Naive thymus-derived CD4-positive, alpha-beta T cell (primary cell): ENCODE measurements at regions not wholly inside any gene's neighbourhood (a gene's known extent, or its start where the extent isn't known, plus 50 kb on each side); places are given as distances from the start of the nearest gene placed in this dataset.

Experiments used
- ATAC-seq: fragments of 150-1000 bp; cut with Tn5 transposase; 2 replicates; pipeline ENCODE4 v1.10.0; 2021; ENCODE audit warnings: mild to moderate bottlenecking, moderate library complexity
- CTCF ChIA-PET: fragments of 350-600 bp; sonication (Branson Sonifier 250); formaldehyde crosslinking; loops from one replicate; lab custom pipeline; 2021; ENCODE audit warnings: antibody characterized with exemption; lab: Charles Lee
- POLR2A ChIA-PET: fragments of 350-600 bp; sonication (Branson Sonifier 250); formaldehyde crosslinking; loops from one replicate; lab custom pipeline; 2021; ENCODE audit warnings: antibody characterized with exemption, inconsistent platforms; lab: Charles Lee
- DNase-seq, 9 donors: peaks; one replicate each; pipeline versions ENCODE4 v3.0.0 to v3.0.0-alpha.2; 2020 to 2022; ENCODE audit warnings: mixed read lengths in 1 of 9
- H3K27ac ChIP-seq: one replicate; pipeline ENCODE4 v1.7.0; 2013; ENCODE audit warnings: mild to moderate bottlenecking, low read depth, low read length, moderate library complexity
- H3K27me3 ChIP-seq, 2 donors: one replicate each; pipeline ENCODE4 v1.7.0; 2013; ENCODE audit warnings: low read length in 2 of 2, mild to moderate bottlenecking in 2 of 2, moderate library complexity in 2 of 2; ENCODE audit not compliant: control insufficient read depth in 2 of 2, insufficient read depth in 2 of 2
- H3K36me3 ChIP-seq, 3 experiments: 1 replicate in 2 of 3; 2 replicates in 1 of 3; pipeline ENCODE4 v1.7.0; 2013; ENCODE audit warnings: low read length in 3 of 3, mild to moderate bottlenecking in 3 of 3, moderate library complexity in 1 of 3; ENCODE audit not compliant: insufficient read depth in 3 of 3, control insufficient read depth in 2 of 3
- H3K4me1 ChIP-seq, 2 donors: one replicate each; pipeline ENCODE4 v1.7.0; 2013; ENCODE audit warnings: low read length in 2 of 2, mild to moderate bottlenecking in 2 of 2, moderate library complexity in 1 of 2; ENCODE audit not compliant: control insufficient read depth in 2 of 2, insufficient read depth in 2 of 2
- H3K4me3 ChIP-seq: 2 replicates; pipeline ENCODE4 v1.7.0; 2013; ENCODE audit warnings: mild to moderate bottlenecking, low read length
- H3K9me3 ChIP-seq, 3 experiments: 1 replicate in 2 of 3; 2 replicates in 1 of 3; pipeline ENCODE4 v1.7.0; 2013; ENCODE audit warnings: low read length in 3 of 3; ENCODE audit not compliant: control insufficient read depth in 2 of 3
- H3K27ac Mint-ChIP-seq, 9 donors: one replicate each; pipeline ENCODE4 v1.8.0; 2020 to 2022; ENCODE audit warnings: mixed read lengths in 9 of 9, mild to moderate bottlenecking in 8 of 9, moderate library complexity in 5 of 9, inconsistent platforms in 2 of 9
- H3K27me3 Mint-ChIP-seq, 5 donors: one replicate each; pipeline ENCODE4 v1.8.0; 2021 to 2022; ENCODE audit warnings: mixed read lengths in 5 of 5, mild to moderate bottlenecking in 1 of 5
- H3K36me3 Mint-ChIP-seq, 5 donors: one replicate each; pipeline ENCODE4 v1.8.0; 2020 to 2022; ENCODE audit warnings: mixed read lengths in 5 of 5, mild to moderate bottlenecking in 3 of 5, inconsistent platforms in 1 of 5
- H3K4me1 Mint-ChIP-seq, 7 donors: one replicate each; pipeline ENCODE4 v1.8.0; 2020 to 2022; ENCODE audit warnings: mixed read lengths in 7 of 7, mild to moderate bottlenecking in 3 of 7, inconsistent platforms in 1 of 7
- H3K4me3 Mint-ChIP-seq, 10 donors: one replicate each; pipeline ENCODE4 v1.8.0; 2020 to 2022; ENCODE audit warnings: mild to moderate bottlenecking in 10 of 10, mixed read lengths in 10 of 10, moderate library complexity in 6 of 10, inconsistent platforms in 2 of 10
- H3K9me3 Mint-ChIP-seq, 11 donors: one replicate each; pipeline ENCODE4 v1.8.0; 2020 to 2022; ENCODE audit warnings: mixed read lengths in 11 of 11, mild to moderate bottlenecking in 4 of 11, inconsistent platforms in 1 of 11, moderate library complexity in 1 of 11
- intact Hi-C, 2 donors: fragments of 100-400 bp; cut with micrococcal nuclease; formaldehyde crosslinking; loops; one replicate each; pipeline ENCODE4 v1.15.1; 2023

- H3K27ac Mint-ChIP-seq = no peak overlapping the region
- Histone ChIP-seq H3K27me3 (no peaks in the 10 kb centered on the region), H3K9me3 (no peaks in the 10 kb centered on the region), H3K4me1 (no peaks in the 10 kb centered on the region), H3K36me3 (no peaks in the 10 kb centered on the region), H3K27ac (no peak overlapping the region), H3K4me3 (no peak overlapping the region)
- no peaks in the 10 kb centered on the region for H3K4me1 Mint-ChIP-seq
- no peaks in the 10 kb centered on the region for H3K27me3 Mint-ChIP-seq
- H3K36me3 Mint-ChIP-seq = no peaks in the 10 kb centered on the region
- peaks cover 0 to 6% (median 2%) of the 10 kb centered on the region in 11 donors for H3K9me3 Mint-ChIP-seq
- intact Hi-C loops = no loop called here
- ChIA-PET CTCF (no interaction called here), POLR2A (no interaction called here)
- DNase-seq (no peak), ATAC-seq (no peak)
- no peak overlapping the region for H3K4me3 Mint-ChIP-seq
These were observed 304.0 kb upstream of the PITX2 start for GRCh38 chr4:110926841-110927400.

- Mint-ChIP-seq H3K4me3 (no peak overlapping the region), H3K9me3 (peaks cover 0 to 5% (median 0%) of the 10 kb centered on the region in 11 donors), H3K27me3 (no peaks in the 10 kb centered on the region), H3K36me3 (no peaks in the 10 kb centered on the region), H3K27ac (no peak overlapping the region), H3K4me1 (no peaks in the 10 kb centered on the region)
- ATAC-seq (no peak), DNase-seq (no peak)
- Histone ChIP-seq H3K27ac (no peak overlapping the region), H3K9me3 (no peaks in the 10 kb centered on the region), H3K36me3 (no peaks in the 10 kb centered on the region), H3K27me3 (no peaks in the 10 kb centered on the region), H3K4me1 (no peaks in the 10 kb centered on the region), H3K4me3 (no peak overlapping the region)
- intact Hi-C loops = no loop called here
- ChIA-PET POLR2A (no interaction called here), CTCF (no interaction called here)
These were observed 310.5 kb upstream of the PITX2 start for GRCh38 chr4:110933341-110933740.

GRCh38 chr4:110944501-110944900 lies 321.6 kb upstream of the PITX2 start:
- no peak overlapping the region for H3K4me3 ChIP-seq
- H3K4me1 ChIP-seq = no peaks in the 10 kb centered on the region
- no peaks in the 10 kb centered on the region for H3K36me3 ChIP-seq
- Mint-ChIP-seq H3K27me3 (no peaks in the 10 kb centered on the region), H3K4me1 (no peaks in the 10 kb centered on the region), H3K9me3 (peaks cover 0 to 8% (median 0%) of the 10 kb centered on the region in 11 donors), H3K36me3 (no peaks in the 10 kb centered on the region), H3K4me3 (no peak overlapping the region), H3K27ac (no peak overlapping the region)
- ATAC-seq (no peak), DNase-seq (no peak)
- ChIA-PET POLR2A (no interaction called here), CTCF (no interaction called here)
- intact Hi-C loops = no loop called here
- H3K27me3 ChIP-seq = no peaks in the 10 kb centered on the region
- H3K27ac ChIP-seq = no peak overlapping the region
- no peaks in the 10 kb centered on the region for H3K9me3 ChIP-seq

- H3K4me3 Mint-ChIP-seq = no peak overlapping the region
- ChIA-PET CTCF (no interaction called here), POLR2A (no interaction called here)
- H3K27ac Mint-ChIP-seq = no peak overlapping the region
- intact Hi-C loops = no loop called here
- DNase-seq (no peak), ATAC-seq (no peak)
- H3K36me3 Mint-ChIP-seq = no peaks in the 10 kb centered on the region
- H3K27me3 ChIP-seq = no peaks in the 10 kb centered on the region
- no peak overlapping the region for H3K4me3 ChIP-seq
- no peaks in the 10 kb centered on the region for H3K27me3 Mint-ChIP-seq
- H3K9me3 Mint-ChIP-seq = peaks cover 0 to 3% (median 0%) of the 10 kb centered on the region in 11 donors
- no peaks in the 10 kb centered on the region for H3K36me3 ChIP-seq
- no peaks in the 10 kb centered on the region for H3K4me1 ChIP-seq
- H3K9me3 ChIP-seq = no peaks in the 10 kb centered on the region
- H3K27ac ChIP-seq = no peak overlapping the region
- H3K4me1 Mint-ChIP-seq = no peaks in the 10 kb centered on the region
These were observed 322.7 kb upstream of the PITX2 start for GRCh38 chr4:110945600-110945999.

- POLR2A ChIA-PET = no interaction called here
- H3K27ac Mint-ChIP-seq = no peak overlapping the region
- no peak overlapping the region for H3K4me3 Mint-ChIP-seq
- CTCF ChIA-PET = no interaction called here
- H3K9me3 Mint-ChIP-seq = peaks cover 0 to 5% (median 0%) of the 10 kb centered on the region in 11 donors
- Histone ChIP-seq H3K27ac (no peak overlapping the region), H3K36me3 (no peaks in the 10 kb centered on the region), H3K9me3 (no peaks in the 10 kb centered on the region), H3K4me3 (no peak overlapping the region), H3K27me3 (no peaks in the 10 kb centered on the region), H3K4me1 (no peaks in the 10 kb centered on the region)
- no peak for DNase-seq
- no peaks in the 10 kb centered on the region for H3K36me3 Mint-ChIP-seq
- H3K27me3 Mint-ChIP-seq = no peaks in the 10 kb centered on the region
- ATAC-seq = no peak
- intact Hi-C loops = no loop called here
- no peaks in the 10 kb centered on the region for H3K4me1 Mint-ChIP-seq
These were observed 326.7 kb upstream of the PITX2 start for GRCh38 chr4:110949542-110949941.

GRCh38 chr4:110950731-110951130 lies 327.9 kb upstream of the PITX2 start:
- ChIA-PET CTCF (no interaction called here), POLR2A (no interaction called here)
- no peak overlapping the region for H3K4me3 ChIP-seq
- no peak overlapping the region for H3K4me3 Mint-ChIP-seq
- ATAC-seq (no peak), DNase-seq (no peak)
- peaks cover 0 to 5% (median 0%) of the 10 kb centered on the region in 11 donors for H3K9me3 Mint-ChIP-seq
- no peaks in the 10 kb centered on the region for H3K9me3 ChIP-seq
- H3K4me1 ChIP-seq = no peaks in the 10 kb centered on the region
- H3K27ac ChIP-seq = no peak overlapping the region
- no peaks in the 10 kb centered on the region for H3K36me3 Mint-ChIP-seq
- no peaks in the 10 kb centered on the region for H3K4me1 Mint-ChIP-seq
- no peaks in the 10 kb centered on the region for H3K36me3 ChIP-seq
- no peaks in the 10 kb centered on the region for H3K27me3 Mint-ChIP-seq
- no peaks in the 10 kb centered on the region for H3K27me3 ChIP-seq
- intact Hi-C loops = no loop called here
- no peak overlapping the region for H3K27ac Mint-ChIP-seq

- Histone ChIP-seq H3K27me3 (no peaks in the 10 kb centered on the region), H3K36me3 (no peaks in the 10 kb centered on the region), H3K4me3 (no peak overlapping the region), H3K9me3 (no peaks in the 10 kb centered on the region), H3K4me1 (no peaks in the 10 kb centered on the region), H3K27ac (no peak overlapping the region)
- ATAC-seq (no peak), DNase-seq (no peak)
- CTCF ChIA-PET = no interaction called here
- Mint-ChIP-seq H3K36me3 (no peaks in the 10 kb centered on the region), H3K27ac (no peak overlapping the region), H3K27me3 (no peaks in the 10 kb centered on the region), H3K4me1 (no peaks in the 10 kb centered on the region), H3K4me3 (no peak overlapping the region), H3K9me3 (peaks cover 0 to 5% (median 0%) of the 10 kb centered on the region in 11 donors)
- intact Hi-C loops = no loop called here
- POLR2A ChIA-PET = no interaction called here
These were observed 330.3 kb upstream of the PITX2 start for GRCh38 chr4:110953191-110953590.
